Medulla oblongata (tissue), 1 donor: ENCODE measurements at regions not wholly inside any gene's neighbourhood (a gene's known extent, or its start where the extent isn't known, plus 50 kb on each side); places are given as distances from the start of the nearest gene placed in this dataset.
"Not testable (repeated sequence)": the region's sequence is repeated elsewhere in the genome, so short reads cannot be mapped to it uniquely, and the experiment has no call there.

ENCODE experiments used
- DNase-seq: peaks from one replicate; pipeline ENCODE4 v3.0.0-alpha.2; 2015; ENCODE audit errors: extremely low spot score

GRCh38 chr11:42840176-42840829, 471.5 kb upstream of the API5 start:
- DNase-seq = no peak

GRCh38 chr11:42840860-42841259, 470.9 kb upstream of the API5 start:
- no peak for DNase-seq

- no peak for DNase-seq
Measured at GRCh38 chr11:42841556-42841955, 470.2 kb upstream of the API5 start.

GRCh38 chr11:42849362-42849761, 462.4 kb upstream of the API5 start:
- no peak for DNase-seq

GRCh38 chr11:42857344-42857743, 454.5 kb upstream of the API5 start:
- DNase-seq = no peak

- DNase-seq = no peak
Measured at GRCh38 chr11:42870480-42870879, 441.3 kb upstream of the API5 start.

GRCh38 chr11:42873800-42874405, 437.9 kb upstream of the API5 start:
- DNase-seq = not testable (repeated sequence)

GRCh38 chr11:42881335-42881734, 430.5 kb upstream of the API5 start:
- DNase-seq = not testable (repeated sequence)

GRCh38 chr11:42890773-42891172, 421.0 kb upstream of the API5 start:
- DNase-seq = no peak

- no peak for DNase-seq
Measured at GRCh38 chr11:42901084-42901483, 410.7 kb upstream of the API5 start.

GRCh38 chr11:42906226-42906625, 405.6 kb upstream of the API5 start:
- DNase-seq = no peak

- DNase-seq = no peak
Measured at GRCh38 chr11:42913731-42914130, 398.1 kb upstream of the API5 start.

- no peak for DNase-seq
Measured at GRCh38 chr11:42923651-42924050, 388.1 kb upstream of the API5 start.

- DNase-seq = no peak
Measured at GRCh38 chr11:42925916-42926315, 385.9 kb upstream of the API5 start.

GRCh38 chr11:42947405-42947804, 364.4 kb upstream of the API5 start:
- DNase-seq = no peak

GRCh38 chr11:42949738-42950376, 361.9 kb upstream of the API5 start:
- DNase-seq = not testable (repeated sequence)

GRCh38 chr11:42951266-42951665, 360.5 kb upstream of the API5 start:
- no peak for DNase-seq

GRCh38 chr11:42957831-42958230, 354.0 kb upstream of the API5 start:
- no peak for DNase-seq

GRCh38 chr11:42958635-42959034, 353.2 kb upstream of the API5 start:
- no peak for DNase-seq

- no peak for DNase-seq
Measured at GRCh38 chr11:42960521-42961088, 351.2 kb upstream of the API5 start.

- DNase-seq = no peak
Measured at GRCh38 chr11:42967653-42968052, 344.1 kb upstream of the API5 start.

- DNase-seq = no peak
Measured at GRCh38 chr11:42972741-42973140, 339.1 kb upstream of the API5 start.
